Calu3 (cell line): ENCODE measurements at regions not wholly inside any gene's neighbourhood (a gene's known extent, or its start where the extent isn't known, plus 50 kb on each side); places are given as distances from the start of the nearest gene placed in this dataset.

Experiments used
- BruUV-seq: library from RNA; stranded (reverse); fragments of 400-500 nt; replicated peaks from 2 replicates; lab custom pipeline; 2021; lab: Mats Ljungman, UMichigan
- CTCF ChIA-PET: fragments of 300-600 bp; sonication (Branson Sonifier 250); formaldehyde crosslinking; loops from one replicate; lab custom pipeline; 2022; ENCODE audit warnings: antibody characterized with exemption; lab: Charles Lee
- DNase-seq: peaks from one replicate; pipeline ENCODE4 v3.0.0; 2022
- H3K27ac Mint-ChIP-seq: one replicate; pipeline ENCODE4 v1.8.0; 2022; ENCODE audit warnings: mixed read lengths; ENCODE audit not compliant: unreplicated experiment
- H3K27me3 Mint-ChIP-seq: one replicate; pipeline ENCODE4 v1.8.0; 2022; ENCODE audit warnings: mixed read lengths; ENCODE audit not compliant: unreplicated experiment
- H3K36me3 Mint-ChIP-seq: one replicate; pipeline ENCODE4 v1.8.0; 2022; ENCODE audit warnings: mild to moderate bottlenecking, moderate library complexity, mixed read lengths; ENCODE audit not compliant: insufficient read depth, unreplicated experiment
- H3K4me1 Mint-ChIP-seq: one replicate; pipeline ENCODE4 v1.8.0; 2022; ENCODE audit warnings: mild to moderate bottlenecking, low read depth, mixed read lengths; ENCODE audit not compliant: unreplicated experiment
- H3K4me3 Mint-ChIP-seq: one replicate; pipeline ENCODE4 v1.8.0; 2022; ENCODE audit warnings: mild to moderate bottlenecking, low read depth, moderate library complexity, mixed read lengths; ENCODE audit not compliant: unreplicated experiment
- H3K9me3 Mint-ChIP-seq: one replicate; pipeline ENCODE4 v1.8.0; 2022; ENCODE audit warnings: low read depth, mixed read lengths; ENCODE audit not compliant: unreplicated experiment
- intact Hi-C: fragments of 100-400 bp; cut with micrococcal nuclease; formaldehyde crosslinking; loops from one replicate; pipeline ENCODE4 v1.10.0; 2022; ENCODE audit not compliant: unreplicated experiment
- TF ChIP-seq, protein P1 (sequence below): fragments of 200-600 bp; IDR thresholded peaks from one replicate; pipeline ENCODE4 v1.8.0; 2022; ENCODE audit warnings: antibody characterized with exemption; ENCODE audit not compliant: unreplicated experiment

DNA sequence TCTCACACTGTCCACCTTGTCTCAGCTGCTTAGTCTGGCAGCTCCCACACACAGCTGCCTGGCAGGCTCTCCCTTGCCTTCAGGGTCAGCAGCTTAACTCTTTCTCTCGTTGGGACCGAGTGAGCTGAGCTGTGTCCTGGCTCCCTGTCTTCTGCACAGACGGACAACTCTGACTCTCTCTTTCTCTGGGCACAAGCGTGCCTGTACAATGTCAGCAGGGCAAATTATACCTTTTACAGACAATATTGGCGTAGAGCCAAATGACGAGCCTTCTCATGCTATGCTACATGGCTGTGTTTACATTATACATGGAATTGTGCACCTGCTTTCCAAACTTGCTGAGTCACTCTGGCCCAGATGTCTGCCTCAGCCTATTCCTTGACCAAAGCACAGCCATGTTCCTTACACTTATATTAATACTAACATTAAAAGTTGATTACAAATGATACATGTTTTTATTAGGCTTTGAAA, 188.6 kb downstream of the CYLC2 start:
- Mint-ChIP-seq H3K4me1 (peaks cover 7% of the 10 kb centered on the region), H3K27me3 (no peaks in the 10 kb centered on the region), H3K9me3 (no peaks in the 10 kb centered on the region), H3K27ac (no peak overlapping the region), H3K36me3 (no peaks in the 10 kb centered on the region), H3K4me3 (no peak overlapping the region)
- CTCF ChIA-PET, result no interaction called here
- DNase-seq, result no peak
- TF ChIP-seq, protein P1, sequence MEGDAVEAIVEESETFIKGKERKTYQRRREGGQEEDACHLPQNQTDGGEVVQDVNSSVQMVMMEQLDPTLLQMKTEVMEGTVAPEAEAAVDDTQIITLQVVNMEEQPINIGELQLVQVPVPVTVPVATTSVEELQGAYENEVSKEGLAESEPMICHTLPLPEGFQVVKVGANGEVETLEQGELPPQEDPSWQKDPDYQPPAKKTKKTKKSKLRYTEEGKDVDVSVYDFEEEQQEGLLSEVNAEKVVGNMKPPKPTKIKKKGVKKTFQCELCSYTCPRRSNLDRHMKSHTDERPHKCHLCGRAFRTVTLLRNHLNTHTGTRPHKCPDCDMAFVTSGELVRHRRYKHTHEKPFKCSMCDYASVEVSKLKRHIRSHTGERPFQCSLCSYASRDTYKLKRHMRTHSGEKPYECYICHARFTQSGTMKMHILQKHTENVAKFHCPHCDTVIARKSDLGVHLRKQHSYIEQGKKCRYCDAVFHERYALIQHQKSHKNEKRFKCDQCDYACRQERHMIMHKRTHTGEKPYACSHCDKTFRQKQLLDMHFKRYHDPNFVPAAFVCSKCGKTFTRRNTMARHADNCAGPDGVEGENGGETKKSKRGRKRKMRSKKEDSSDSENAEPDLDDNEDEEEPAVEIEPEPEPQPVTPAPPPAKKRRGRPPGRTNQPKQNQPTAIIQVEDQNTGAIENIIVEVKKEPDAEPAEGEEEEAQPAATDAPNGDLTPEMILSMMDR, result no peak
- BruUV-seq, result no TSS peak
- intact Hi-C loops, result no loop called here

GRCh38 chr9:103186959-103187358, 191.8 kb downstream of the CYLC2 start:
- H3K4me3 Mint-ChIP-seq, result no peak overlapping the region
- DNase-seq, result no peak
- no peaks in the 10 kb centered on the region for H3K27me3 Mint-ChIP-seq
- H3K9me3 Mint-ChIP-seq, result no peaks in the 10 kb centered on the region
- CTCF ChIA-PET, result no interaction called here
- TF ChIP-seq, protein P1, result no peak
- no peaks in the 10 kb centered on the region for H3K36me3 Mint-ChIP-seq
- no TSS peak for BruUV-seq
- H3K27ac Mint-ChIP-seq, result no peak overlapping the region
- peaks cover 7% of the 10 kb centered on the region for H3K4me1 Mint-ChIP-seq
- intact Hi-C loops, result no loop called here

DNA sequence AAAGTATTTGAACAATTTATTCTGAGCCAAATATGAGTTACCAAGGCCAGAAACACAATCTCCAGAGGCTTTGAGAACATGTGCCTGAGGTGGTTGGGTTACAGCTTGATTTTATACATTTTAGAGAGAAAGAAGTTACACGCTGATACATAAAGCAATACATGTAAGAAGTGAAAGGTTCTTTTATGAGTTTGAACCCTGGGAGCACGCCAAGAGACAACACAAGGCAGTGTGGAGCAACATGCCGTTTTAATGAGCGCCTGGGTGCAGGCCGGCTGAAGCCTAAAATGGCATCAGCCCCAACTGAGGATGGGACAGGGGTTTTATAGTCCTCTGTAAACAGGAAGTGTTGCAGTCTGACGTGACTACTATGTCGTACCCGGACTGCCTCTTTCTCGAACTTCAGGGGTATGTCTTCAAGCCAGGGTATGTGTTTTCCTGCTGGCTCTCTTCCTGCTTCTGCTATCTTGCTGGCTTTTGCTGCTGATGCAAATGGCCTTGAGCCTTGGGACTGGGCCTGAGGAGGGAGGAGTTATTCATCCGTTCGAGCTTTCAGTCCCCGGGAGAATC, 193.7 kb downstream of the CYLC2 start:
- Mint-ChIP-seq H3K27ac (no peak overlapping the region), H3K4me1 (peaks cover 2% of the 10 kb centered on the region), H3K36me3 (no peaks in the 10 kb centered on the region), H3K4me3 (no peak overlapping the region), H3K9me3 (no peaks in the 10 kb centered on the region), H3K27me3 (no peaks in the 10 kb centered on the region)
- intact Hi-C loops, result no loop called here
- no peak for DNase-seq
- CTCF ChIA-PET, result no interaction called here
- TF ChIP-seq, protein P1, result no peak
- no TSS peak for BruUV-seq

DNA sequence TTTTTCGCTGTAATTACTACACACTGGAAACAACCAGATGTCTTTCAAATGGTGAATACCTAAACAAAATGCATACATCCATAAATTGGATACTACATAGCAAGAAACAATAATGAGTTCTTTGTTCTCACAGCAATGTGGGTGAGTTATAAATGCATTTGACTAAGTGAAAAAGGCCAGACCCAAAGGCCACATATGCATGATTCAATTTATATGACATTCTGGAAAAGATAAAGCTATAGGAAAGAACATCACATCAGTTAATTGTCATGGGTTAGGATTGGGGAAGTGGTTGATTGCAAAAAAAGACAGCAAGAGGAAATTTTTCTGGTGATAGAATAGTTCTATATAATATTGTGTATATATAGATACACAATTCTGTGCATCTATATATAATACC, 198.9 kb downstream of the CYLC2 start:
- CTCF ChIA-PET, result no interaction called here
- Mint-ChIP-seq H3K9me3 (peaks cover 2% of the 10 kb centered on the region), H3K36me3 (no peaks in the 10 kb centered on the region), H3K27me3 (no peaks in the 10 kb centered on the region), H3K4me3 (no peak overlapping the region), H3K27ac (no peak overlapping the region), H3K4me1 (peaks cover 13% of the 10 kb centered on the region)
- intact Hi-C loops, result no loop called here
- TF ChIP-seq, protein P1, result no peak
- no peak for DNase-seq
- no TSS peak for BruUV-seq
